GM10248 (cell line): ENCODE measurements at regions not wholly inside any gene's neighbourhood (a gene's known extent, or its start where the extent isn't known, plus 50 kb on each side); places are given as distances from the start of the nearest gene placed in this dataset.
"Not testable (repeated sequence)": the region's sequence is repeated elsewhere in the genome, so short reads cannot be mapped to it uniquely, and the experiment has no call there.

Source experiments
- CTCF ChIA-PET: fragments of 300-600 bp; sonication (Branson Sonifier 250); formaldehyde crosslinking; extraction: SDS; loops from one replicate; lab custom pipeline; 2021; ENCODE audit warnings: antibody characterized with exemption; lab: Yijun Ruan, JAX
- POLR2A ChIA-PET: fragments of 350-650 bp; sonication (Branson Sonifier 250); formaldehyde crosslinking; extraction: SDS; loops from one replicate; lab custom pipeline; 2020; ENCODE audit warnings: antibody characterized with exemption; lab: Yijun Ruan, JAX
- DNase-seq: peaks from one replicate; pipeline ENCODE4 v3.0.0; 2012; ENCODE audit errors: extremely low spot score
- TF ChIP-seq, protein P1 (sequence below): IDR thresholded peaks from 2 replicates; pipeline ENCODE4 v1.5.1; 2012; ENCODE audit warnings: mild to moderate bottlenecking, low read depth; ENCODE audit errors: extremely low read depth, missing control alignments, control extremely low read depth

DNA sequence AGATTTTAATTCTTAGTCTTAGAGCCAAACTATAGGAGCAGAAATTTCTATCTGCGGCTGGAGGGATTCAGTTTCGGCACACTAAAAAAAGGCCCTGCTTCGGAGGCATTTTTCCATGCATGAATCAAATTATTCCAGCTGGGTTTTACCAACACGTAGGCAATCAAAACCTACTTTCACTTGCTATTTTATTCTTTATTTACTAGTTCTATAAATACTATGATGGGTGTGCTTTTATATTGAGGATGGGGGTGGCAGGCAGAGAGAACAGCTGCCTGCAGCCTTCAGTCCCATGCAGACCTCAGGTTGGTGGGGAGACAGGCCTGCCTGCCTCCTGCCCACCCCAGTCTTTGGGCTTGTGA lies 609.8 kb downstream of the BCOR start:
- TF ChIP-seq, protein P1, sequence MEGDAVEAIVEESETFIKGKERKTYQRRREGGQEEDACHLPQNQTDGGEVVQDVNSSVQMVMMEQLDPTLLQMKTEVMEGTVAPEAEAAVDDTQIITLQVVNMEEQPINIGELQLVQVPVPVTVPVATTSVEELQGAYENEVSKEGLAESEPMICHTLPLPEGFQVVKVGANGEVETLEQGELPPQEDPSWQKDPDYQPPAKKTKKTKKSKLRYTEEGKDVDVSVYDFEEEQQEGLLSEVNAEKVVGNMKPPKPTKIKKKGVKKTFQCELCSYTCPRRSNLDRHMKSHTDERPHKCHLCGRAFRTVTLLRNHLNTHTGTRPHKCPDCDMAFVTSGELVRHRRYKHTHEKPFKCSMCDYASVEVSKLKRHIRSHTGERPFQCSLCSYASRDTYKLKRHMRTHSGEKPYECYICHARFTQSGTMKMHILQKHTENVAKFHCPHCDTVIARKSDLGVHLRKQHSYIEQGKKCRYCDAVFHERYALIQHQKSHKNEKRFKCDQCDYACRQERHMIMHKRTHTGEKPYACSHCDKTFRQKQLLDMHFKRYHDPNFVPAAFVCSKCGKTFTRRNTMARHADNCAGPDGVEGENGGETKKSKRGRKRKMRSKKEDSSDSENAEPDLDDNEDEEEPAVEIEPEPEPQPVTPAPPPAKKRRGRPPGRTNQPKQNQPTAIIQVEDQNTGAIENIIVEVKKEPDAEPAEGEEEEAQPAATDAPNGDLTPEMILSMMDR: no peak
- ChIA-PET POLR2A (no interaction called here), CTCF (no interaction called here)
- DNase-seq: no peak

DNA sequence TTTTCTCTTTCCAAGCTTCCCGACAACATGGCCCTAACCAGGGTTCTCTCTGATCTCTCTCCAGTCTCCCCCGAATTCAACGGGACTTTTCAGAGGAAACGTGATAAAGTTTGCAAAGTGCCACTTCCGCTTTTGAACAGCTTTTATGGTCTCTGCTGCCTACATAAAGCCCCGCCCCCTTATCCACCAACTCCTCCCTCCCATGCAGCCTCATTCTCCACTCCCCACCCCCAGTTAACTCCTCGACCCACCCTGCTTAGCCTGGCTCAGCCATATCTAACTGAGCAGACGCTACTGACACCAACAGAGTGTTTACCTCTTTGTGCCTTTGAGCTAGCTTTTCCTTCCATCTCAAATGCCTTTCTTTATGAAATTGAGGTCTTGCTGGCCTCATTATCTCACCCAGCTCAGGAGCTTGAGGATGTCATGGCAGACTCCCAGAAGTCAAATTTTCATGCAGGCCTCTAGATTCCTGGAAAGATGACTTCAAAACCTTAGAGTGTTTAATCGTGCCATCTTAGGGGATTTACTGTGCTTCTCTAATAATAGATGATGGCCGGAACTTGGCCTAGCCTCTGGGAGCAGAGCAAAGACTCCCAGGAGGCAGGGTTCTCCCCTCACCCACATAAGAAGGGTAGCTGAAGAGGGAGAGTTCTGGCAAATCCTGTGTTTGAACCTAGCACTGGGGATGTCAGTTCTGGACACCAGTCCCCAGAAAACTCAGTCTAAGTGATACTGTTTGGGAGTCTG lies 606.0 kb downstream of the BCOR start:
- TF ChIP-seq, protein P1: no peak
- peak; percentile 45 for DNase-seq
- ChIA-PET POLR2A (no interaction called here), CTCF (interaction anchor here (1.8 kb wide), 1 partner anchor 15 kb away, joined by 5 read pairs; no protein-coding TSS in a partner anchor)

DNA sequence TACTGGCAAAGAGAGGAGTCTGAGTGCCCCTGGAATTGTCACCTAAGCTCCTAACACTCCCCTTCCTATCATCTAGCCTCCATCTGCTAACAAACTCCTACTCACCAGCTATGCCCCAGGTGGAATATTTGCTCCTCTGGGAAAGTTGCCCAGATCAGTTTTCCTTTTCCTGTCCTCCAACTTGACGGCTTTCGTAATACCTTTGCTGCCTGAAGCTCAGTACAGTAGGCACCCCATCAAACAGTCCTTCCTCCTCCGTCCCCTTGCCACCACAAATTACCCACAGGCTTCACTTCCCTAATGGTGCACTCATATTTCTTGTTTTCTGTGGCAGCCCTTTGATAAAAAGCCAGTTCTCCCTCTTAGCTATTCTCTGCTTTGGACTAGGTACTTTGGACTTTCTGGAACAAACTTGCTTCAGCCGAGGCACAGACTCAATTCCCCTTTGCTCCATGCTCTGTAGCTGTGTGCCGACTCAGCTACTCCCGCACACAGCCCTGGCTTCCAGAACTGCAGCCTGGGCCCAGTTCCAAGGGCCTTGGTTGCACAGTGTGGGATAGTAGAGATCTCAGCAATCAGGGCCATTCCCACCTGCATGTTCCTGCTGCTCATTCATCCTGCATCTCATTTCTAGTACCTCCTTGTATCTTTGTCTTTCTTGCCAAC lies 605.1 kb downstream of the BCOR start:
- no peak for DNase-seq
- TF ChIP-seq, protein P1: no peak
- ChIA-PET CTCF (interaction anchor here (1.8 kb wide), 1 partner anchor 14 kb away, joined by 5 read pairs; no protein-coding TSS in a partner anchor), POLR2A (no interaction called here)

DNA sequence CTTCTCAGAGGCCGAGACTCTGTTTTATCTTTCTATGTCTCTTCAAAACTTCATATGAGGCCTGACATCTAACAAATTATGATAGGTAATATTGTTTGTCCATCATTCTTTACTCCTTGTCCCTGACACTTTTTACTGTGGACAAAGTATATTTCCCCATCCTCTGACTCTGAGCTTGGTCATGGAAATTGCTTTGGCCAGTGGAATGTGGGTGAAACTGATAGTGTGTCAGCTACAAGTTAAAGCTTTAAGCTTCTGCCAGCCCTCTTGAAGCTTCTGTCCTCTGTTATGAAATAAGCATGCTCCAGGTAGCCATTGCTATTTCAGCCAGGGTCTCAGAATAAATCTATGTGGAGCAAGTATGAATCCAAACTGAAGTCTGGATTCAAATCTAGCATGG lies 604.6 kb downstream of the BCOR start:
- POLR2A ChIA-PET: no interaction called here
- CTCF ChIA-PET: interaction anchor here (1.8 kb wide), 1 partner anchor 13 kb away, joined by 5 read pairs; no protein-coding TSS in a partner anchor
- DNase-seq: no peak
- TF ChIP-seq, protein P1: no peak

DNA sequence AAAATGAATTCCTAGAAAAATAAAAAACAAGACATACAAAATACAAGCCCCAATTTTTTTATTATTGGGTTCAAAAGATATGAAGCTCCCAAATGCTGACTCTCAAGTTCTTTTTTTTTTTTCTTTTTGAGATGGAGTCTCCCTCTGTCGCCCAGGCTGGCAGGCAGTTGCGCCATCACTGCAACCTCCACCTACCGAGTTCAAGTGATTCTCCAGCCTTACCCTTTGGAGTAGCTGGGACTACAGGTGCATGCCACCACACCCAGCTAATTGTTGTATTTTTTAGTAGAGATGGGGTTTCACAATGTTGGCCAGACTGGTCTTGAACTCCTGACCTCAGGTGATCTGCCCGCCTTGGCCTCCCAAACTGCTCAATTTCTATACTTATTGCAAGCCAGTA lies 600.6 kb downstream of the BCOR start:
- POLR2A ChIA-PET, CTCF ChIA-PET, DNase-seq: not testable (repeated sequence)

DNA sequence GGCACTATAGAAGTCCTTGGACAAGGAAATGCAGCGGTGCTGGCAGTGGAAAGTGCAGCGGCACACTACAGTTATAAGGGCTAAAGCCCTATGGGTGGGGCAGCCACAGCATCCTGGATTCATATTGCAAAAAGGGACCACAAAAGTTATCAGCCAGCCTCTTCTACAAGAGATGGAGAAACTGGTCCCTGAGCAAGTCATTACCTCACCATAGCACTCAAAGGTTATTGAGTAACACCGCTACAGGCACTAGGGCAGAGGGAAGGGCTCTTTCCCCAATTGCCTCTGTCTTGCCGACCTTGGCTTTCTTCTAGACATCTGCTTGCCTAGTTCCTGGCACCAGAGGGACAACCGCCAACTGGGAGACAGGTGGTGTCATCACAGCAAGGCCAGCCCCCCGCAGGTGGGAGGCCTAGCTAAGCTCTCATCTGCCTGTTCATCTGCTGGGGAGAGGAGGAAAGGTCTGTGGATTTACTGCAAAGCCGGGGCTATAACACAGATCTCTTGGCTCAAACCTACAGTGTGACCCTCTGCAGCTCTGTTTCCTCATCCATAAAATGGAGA lies 600.0 kb downstream of the BCOR start:
- DNase-seq: no peak
- POLR2A ChIA-PET: no interaction called here
- TF ChIP-seq, protein P1: no peak
- CTCF ChIA-PET: no interaction called here

DNA sequence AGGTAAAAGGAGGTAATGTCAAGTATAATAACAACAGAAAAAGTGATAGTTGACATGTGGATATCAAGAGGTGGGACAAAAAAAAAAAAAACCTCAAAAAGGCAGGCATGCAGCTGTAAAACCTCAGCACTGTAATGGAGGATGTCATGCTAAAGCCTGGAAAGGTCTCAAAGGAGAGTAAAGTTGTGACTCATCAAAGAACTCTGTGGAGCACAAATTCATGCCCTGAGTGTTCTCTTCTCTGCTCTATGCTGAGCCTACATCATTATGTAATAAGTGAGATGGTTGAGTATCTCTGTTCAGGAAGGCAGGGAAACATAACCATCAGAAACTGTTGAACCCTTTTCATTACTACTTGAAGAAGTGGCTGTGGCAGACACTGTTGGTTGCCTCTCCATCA lies 597.8 kb downstream of the BCOR start:
- CTCF ChIA-PET: no interaction called here
- POLR2A ChIA-PET: no interaction called here
- DNase-seq: no peak
- TF ChIP-seq, protein P1: no peak
